Nephron (organoid): ENCODE measurements at regions not wholly inside any gene's neighbourhood (a gene's known extent, or its start where the extent isn't known, plus 50 kb on each side); places are given as distances from the start of the nearest gene placed in this dataset.

Experiments used
- H3K27ac Mint-ChIP-seq, 3 experiments: 2 replicates each; pipeline ENCODE4 v1.8.0; 2020; ENCODE audit warnings: mixed read lengths in 3 of 3, mild to moderate bottlenecking in 2 of 3, moderate library complexity in 1 of 3
- H3K27me3 Mint-ChIP-seq: 2 replicates; pipeline ENCODE4 v1.8.0; 2021; ENCODE audit warnings: low read depth, mild to moderate bottlenecking, moderate library complexity, mixed read lengths
- H3K36me3 Mint-ChIP-seq: 2 replicates; pipeline ENCODE4 v1.8.0; 2020; ENCODE audit warnings: low read depth, mixed read lengths
- H3K4me1 Mint-ChIP-seq: 2 replicates; pipeline ENCODE4 v1.8.0; 2020; ENCODE audit warnings: mixed read lengths
- H3K4me3 Mint-ChIP-seq, 3 experiments: 2 replicates each; pipeline ENCODE4 v1.8.0; 2020; ENCODE audit warnings: mild to moderate bottlenecking in 3 of 3, mixed read lengths in 3 of 3, moderate library complexity in 2 of 3
- H3K9me3 Mint-ChIP-seq: 2 replicates; pipeline ENCODE4 v1.8.0; 2020; ENCODE audit warnings: mixed read lengths
- TF ChIP-seq, protein P1 (sequence below), 3 experiments: fragments of 200-600 bp; sonication (generic); IDR thresholded peaks; one replicate each; pipeline ENCODE4 v1.5.0; 2021; ENCODE audit warnings: antibody characterized with exemption in 3 of 3; ENCODE audit not compliant: unreplicated experiment in 3 of 3

DNA sequence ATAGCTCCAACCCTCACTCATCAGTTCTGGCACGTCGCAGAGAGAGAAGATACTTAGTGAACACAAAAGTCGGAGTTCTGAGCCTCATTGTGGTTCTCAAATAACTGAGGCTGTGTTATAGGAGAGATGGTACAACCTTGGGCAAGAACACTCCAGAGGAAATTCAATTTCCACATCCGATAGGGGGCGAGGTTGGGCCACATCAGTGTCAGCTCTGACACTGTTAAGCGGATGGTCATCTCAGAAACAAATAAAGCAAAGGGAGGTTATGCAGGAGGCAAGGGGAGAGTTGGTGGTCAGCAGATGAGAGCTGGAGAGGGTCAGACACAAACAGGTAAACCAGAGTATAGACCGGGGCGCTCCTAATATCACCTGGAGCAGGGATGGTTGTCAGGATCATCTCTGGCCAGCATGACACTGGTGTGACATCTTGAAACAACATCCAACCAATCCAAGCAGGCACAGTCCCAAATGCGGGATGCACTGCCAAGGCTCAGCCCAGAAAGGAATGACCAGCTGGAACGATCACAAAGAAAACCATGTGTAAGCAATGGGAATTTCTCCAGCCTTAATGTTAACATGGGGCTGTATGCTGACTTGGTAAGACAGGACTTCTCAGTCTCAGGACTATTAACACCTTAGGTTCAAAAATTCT is 331.8 kb downstream of the HACE1 start:
- no peaks in the 10 kb centered on the region for H3K36me3 Mint-ChIP-seq
- H3K4me1 Mint-ChIP-seq = peaks cover 42% of the 10 kb centered on the region
- H3K4me3 Mint-ChIP-seq = no peak overlapping the region

DNA sequence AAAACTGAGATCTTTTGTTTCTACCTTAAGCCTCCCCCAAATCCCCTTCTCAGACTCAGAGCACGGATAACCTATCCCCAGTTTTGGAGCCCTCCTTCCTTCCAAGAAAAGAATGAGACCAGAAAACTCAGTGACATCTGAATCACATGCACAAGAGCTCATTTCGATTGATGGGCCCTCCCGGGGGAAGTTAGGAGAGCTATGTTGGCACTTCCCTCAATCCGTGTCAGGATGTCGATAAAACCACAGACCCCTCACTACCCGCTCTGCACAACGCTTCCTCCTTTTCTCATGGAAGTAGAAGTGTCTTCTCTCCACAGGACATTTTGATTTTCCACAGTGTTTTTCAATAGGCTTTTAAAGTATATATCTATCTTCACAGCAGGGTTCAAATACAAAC is 332.4 kb downstream of the HACE1 start:
- TF ChIP-seq, protein P1, sequence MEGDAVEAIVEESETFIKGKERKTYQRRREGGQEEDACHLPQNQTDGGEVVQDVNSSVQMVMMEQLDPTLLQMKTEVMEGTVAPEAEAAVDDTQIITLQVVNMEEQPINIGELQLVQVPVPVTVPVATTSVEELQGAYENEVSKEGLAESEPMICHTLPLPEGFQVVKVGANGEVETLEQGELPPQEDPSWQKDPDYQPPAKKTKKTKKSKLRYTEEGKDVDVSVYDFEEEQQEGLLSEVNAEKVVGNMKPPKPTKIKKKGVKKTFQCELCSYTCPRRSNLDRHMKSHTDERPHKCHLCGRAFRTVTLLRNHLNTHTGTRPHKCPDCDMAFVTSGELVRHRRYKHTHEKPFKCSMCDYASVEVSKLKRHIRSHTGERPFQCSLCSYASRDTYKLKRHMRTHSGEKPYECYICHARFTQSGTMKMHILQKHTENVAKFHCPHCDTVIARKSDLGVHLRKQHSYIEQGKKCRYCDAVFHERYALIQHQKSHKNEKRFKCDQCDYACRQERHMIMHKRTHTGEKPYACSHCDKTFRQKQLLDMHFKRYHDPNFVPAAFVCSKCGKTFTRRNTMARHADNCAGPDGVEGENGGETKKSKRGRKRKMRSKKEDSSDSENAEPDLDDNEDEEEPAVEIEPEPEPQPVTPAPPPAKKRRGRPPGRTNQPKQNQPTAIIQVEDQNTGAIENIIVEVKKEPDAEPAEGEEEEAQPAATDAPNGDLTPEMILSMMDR (IDR thresholded peaks at IDR 0.05; ENCODE audit: unreplicated experiment in 3 of 3) = no peak
- Mint-ChIP-seq H3K36me3 (no peaks in the 10 kb centered on the region), H3K27ac (peak overlapping the region; percentile 4 to 74 (median 43)), H3K4me3 (peak overlapping the region in 1 of 3 experiments; percentile 1), H3K9me3 (no peaks in the 10 kb centered on the region), H3K27me3 (peaks cover 9% of the 10 kb centered on the region), H3K4me1 (peaks cover 38% of the 10 kb centered on the region)

More for the DNA sequence above, 331.8 kb downstream of the HACE1 start:
- Mint-ChIP-seq H3K27ac (peak overlapping the region; percentile 37 to 74 (median 43)), H3K9me3 (no peaks in the 10 kb centered on the region), H3K27me3 (peaks cover 9% of the 10 kb centered on the region)
- TF ChIP-seq, protein P1 (IDR thresholded peaks at IDR 0.05; ENCODE audit: unreplicated experiment in 3 of 3) = peak in 1 of 3 experiments; percentile 26

DNA sequence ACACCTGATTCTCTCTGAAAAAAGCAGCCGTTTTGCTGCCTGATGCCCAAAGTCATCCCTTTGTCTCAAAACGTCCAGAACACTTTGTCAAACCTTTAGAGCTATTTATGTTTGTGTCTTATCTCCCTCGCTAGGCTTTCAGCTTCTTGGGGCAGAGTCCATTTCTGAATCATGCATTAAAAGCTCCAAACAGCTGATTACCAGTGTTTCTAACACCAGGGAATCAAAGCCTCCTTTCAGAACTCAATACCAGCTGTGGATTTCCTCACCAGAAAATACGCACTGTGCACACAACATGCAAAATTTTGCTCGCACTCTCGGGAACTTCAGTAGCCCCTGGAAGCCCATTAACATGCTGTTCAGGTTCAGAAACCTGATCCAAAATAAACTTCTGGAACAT is 333.3 kb downstream of the HACE1 start:
- Mint-ChIP-seq H3K27ac (peak overlapping the region; percentile 28 to 74 (median 43)), H3K9me3 (no peaks in the 10 kb centered on the region), H3K4me1 (peaks cover 30% of the 10 kb centered on the region), H3K27me3 (peaks cover 9% of the 10 kb centered on the region), H3K36me3 (no peaks in the 10 kb centered on the region), H3K4me3 (no peak overlapping the region)
- TF ChIP-seq, protein P1 (IDR thresholded peaks at IDR 0.05; ENCODE audit: unreplicated experiment in 3 of 3) = no peak

DNA sequence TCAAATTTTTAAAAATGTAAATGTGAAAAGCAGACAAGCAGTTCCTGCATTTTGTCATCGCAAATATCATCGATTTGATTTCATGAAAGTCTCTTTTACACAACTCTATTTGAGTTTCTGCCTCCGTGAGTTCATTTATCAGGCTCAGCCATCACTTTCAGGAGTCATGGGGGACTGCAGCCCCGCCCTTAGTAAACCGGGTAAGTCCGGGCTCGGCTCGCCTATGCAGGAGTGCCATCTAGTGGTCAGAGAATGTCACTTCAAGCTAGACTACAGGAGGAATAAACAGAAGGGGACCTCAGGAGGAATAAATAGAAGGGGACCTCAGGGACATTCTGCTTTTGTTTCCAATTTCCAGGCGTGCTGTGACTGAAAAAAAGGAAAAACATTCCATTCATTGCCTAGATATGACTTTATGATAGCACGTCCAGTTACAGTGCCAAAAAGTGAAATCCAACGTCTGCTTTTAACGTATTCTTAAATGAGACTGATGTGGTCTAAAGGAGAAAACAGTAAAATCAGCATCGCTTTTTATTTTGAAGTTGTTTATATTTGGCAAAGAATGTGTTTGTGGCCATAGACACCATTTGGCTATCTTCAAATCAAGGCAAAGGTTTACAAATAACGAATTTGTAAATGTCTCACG is 333.9 kb downstream of the HACE1 start:
- Mint-ChIP-seq H3K4me1 (peaks cover 32% of the 10 kb centered on the region), H3K4me3 (peak overlapping the region; percentile 22 to 59 (median 54)), H3K27ac (peak overlapping the region; percentile 36 to 81 (median 43)), H3K36me3 (no peaks in the 10 kb centered on the region), H3K9me3 (no peaks in the 10 kb centered on the region), H3K27me3 (peaks cover 9% of the 10 kb centered on the region)
- TF ChIP-seq, protein P1 (IDR thresholded peaks at IDR 0.05; ENCODE audit: unreplicated experiment in 3 of 3) = peak; percentile 94 to 96 (median 94)

DNA sequence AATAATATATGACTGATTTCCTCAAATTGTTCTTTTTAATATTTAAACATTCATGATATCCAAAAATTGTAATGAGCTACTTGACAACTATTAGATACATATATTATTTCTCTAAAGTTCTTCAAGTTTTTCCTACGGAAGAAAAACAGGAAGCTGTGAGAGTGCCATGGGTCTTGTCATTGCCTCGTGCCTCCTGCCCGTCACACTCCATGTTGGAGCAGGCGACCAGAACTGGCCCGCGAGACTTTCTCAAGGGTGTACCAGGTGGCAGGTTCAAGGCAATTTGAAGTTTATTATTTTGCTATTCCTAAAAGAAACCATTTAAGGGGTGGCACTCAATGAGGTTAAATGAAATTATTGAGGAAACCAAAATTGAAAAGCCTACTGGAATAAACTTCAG is 337.2 kb downstream of the HACE1 start:
- no peaks in the 10 kb centered on the region for H3K9me3 Mint-ChIP-seq
- H3K4me3 Mint-ChIP-seq = no peak overlapping the region
- H3K27me3 Mint-ChIP-seq = peaks cover 5% of the 10 kb centered on the region
- peaks cover 31% of the 10 kb centered on the region for H3K4me1 Mint-ChIP-seq
- H3K27ac Mint-ChIP-seq = no peak overlapping the region
- TF ChIP-seq, protein P1 (IDR thresholded peaks at IDR 0.05; ENCODE audit: unreplicated experiment in 3 of 3) = no peak
- no peaks in the 10 kb centered on the region for H3K36me3 Mint-ChIP-seq
